GM18511 (cell line): ENCODE measurements at regions not wholly inside any gene's neighbourhood (a gene's known extent, or its start where the extent isn't known, plus 50 kb on each side); places are given as distances from the start of the nearest gene placed in this dataset.
"Not testable (repeated sequence)": the region's sequence is repeated elsewhere in the genome, so short reads cannot be mapped to it uniquely, and the experiment has no call there.

Source experiments
- ATAC-seq: cut with Tn5 transposase; IDR thresholded peaks from one replicate; pipeline ENCODE4 v1.9.1; 2021; ENCODE audit warnings: mild to moderate bottlenecking, moderate library complexity; ENCODE audit not compliant: unreplicated experiment

DNA sequence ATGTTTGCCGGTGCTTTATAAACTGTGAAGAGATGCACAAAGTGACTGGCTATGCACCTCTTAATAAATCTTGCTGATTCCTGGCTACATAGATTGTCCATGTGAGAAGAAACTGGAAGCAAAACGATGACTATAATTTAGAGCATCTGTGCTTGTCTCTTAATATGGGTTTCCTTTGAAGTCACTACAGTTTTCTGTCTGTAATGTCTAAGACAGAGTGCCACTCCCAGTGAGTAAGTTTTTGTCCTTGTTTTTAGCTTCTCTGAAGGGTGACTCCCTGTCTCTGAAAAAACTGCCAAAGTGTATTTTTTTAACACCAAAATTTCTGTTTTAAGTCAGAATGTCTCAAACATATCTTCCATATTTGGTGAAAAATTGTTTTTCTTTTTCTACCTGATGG lies 175.1 kb downstream of the FASLG start:
- ATAC-seq, result no peak

GRCh38 chr1:172834609-172835008 lies 175.7 kb downstream of the FASLG start:
- ATAC-seq, result no peak

DNA sequence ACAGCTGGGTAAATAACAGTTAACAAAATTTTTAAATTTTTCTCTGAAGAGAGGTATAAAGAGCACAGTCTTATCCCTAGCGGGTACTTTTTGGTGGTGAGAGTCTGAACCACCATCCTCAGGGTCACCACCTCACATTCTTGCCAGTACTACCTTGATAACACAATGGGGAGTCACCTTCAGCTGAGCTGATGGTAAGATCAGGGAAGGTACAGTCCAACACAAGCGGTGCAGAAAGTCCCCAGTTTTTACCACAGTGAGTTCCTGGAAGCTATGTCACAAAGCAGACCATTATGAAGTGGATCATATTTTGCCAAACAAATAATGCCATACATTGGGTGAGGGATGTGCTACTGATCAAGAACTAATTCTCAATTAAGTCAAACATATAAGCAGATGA lies 176.9 kb downstream of the FASLG start:
- ATAC-seq, result no peak

- ATAC-seq, result no peak
Measured at GRCh38 chr1:172837816-172838679, 179.1 kb downstream of the FASLG start.

DNA sequence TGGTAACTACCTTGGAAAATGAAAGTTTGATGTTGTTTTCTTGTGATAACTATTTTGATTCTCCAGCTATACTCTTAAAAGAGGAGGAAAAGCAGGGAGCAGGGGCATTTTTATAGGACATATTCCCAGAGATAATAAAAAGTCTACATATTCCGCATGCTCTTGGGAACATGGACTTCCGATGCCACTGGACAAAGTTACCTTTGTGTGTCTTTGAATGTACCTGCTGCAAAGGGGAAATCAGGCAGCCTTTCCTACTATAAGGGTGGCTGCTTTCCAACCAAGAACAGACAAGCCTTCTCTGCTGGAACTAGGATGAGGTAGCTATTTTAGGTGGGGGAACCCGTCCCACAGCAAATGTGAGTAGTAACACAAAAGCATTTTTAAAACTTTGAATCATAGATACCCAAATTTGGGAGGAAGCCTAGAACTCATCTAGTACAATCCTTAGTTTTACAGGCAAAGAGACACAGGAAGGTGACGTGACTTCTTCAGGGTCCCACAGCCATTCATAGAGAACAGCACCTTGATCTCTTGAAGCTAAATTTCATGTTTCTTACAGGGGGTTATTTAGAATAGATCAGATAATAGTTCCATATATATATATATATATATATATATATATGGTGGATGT lies 179.9 kb downstream of the FASLG start:
- ATAC-seq, result no peak

- ATAC-seq, result not testable (repeated sequence)
Measured at GRCh38 chr1:172839639-172840038, 180.7 kb downstream of the FASLG start.

GRCh38 chr1:172843444-172843843 lies 184.5 kb downstream of the FASLG start:
- ATAC-seq, result no peak

- ATAC-seq, result peak; percentile 44
Measured at GRCh38 chr1:172845371-172845770, 186.5 kb downstream of the FASLG start.

DNA sequence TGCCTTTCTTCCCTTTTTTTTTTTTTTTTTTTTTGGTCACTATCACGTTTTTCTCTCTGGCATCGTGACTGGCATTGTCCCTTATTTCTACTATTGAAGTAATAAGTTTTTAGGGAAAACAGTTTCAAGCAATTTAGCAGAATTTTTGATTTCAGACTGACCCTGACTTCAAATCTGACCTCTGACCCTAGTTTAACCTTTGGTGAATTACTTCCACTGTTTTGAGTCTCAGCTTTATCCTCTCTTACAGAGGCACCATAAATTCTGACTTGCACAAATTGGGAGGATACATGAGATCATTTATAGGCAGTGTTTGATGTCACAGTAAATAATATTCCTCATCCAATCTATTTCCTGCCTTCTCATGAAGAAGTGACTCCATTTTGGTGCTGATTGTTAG lies 187.0 kb downstream of the FASLG start:
- ATAC-seq, result no peak

DNA sequence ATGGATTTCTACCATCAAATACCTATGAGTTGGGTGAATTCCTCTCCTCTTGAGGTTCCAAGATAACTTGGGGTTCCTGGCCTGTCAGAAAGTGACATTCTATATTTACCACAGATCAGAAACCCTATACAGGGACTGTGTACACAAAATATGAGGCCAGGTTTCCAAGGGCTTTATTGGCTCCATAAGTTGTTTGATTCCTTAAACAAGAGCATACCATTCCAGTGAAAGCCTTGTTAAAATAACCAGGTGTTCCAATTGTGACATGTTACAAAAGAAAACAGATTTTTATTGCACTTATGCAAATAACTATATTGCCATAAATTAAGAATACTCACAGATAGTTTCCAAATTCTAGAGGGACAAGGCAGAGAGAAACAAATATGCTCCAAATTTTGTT lies 188.9 kb downstream of the FASLG start:
- not testable (repeated sequence) for ATAC-seq

DNA sequence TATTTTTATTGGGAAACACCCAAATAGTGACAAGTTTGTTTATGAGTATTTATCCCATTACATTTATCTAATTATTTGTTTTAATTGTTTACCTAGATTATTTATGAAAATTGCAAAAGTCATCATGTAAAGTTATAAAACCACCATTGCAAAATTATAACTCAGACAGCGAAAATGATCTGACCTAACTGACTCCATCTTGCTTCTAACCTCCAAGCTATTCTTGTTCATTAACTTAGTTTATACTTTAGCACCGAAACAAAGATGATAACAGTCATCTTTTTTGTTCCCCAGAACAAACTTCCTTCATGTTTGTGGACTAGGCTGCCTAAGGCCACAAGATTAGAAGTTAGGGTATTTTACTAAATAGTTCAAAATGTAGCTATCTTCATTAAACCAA lies 190.8 kb downstream of the FASLG start:
- ATAC-seq, result no peak

GRCh38 chr1:172851077-172851476 lies 192.2 kb downstream of the FASLG start:
- no peak for ATAC-seq

DNA sequence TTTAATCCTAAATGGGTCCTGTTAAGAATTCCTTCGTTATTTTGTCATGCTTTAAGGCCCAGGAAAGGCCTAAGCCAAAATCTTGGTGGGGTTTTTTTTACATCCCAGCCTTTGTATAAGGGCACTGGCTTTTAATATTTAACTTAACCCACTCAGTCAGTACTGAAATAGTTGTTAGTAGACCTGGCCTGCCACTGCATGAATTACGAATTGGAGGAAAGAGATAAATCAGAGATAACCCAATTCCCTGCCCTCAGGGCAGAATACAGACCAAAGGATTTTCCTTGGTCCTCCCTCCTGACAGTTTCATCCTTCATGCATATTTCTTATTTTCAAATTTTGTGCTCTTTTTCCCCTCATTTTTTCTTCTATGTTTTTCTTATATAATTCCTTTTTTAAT lies 193.0 kb downstream of the FASLG start:
- ATAC-seq, result no peak

GRCh38 chr1:172855983-172856382 lies 194.8 kb downstream of the TNFSF18 start:
- ATAC-seq, result not testable (repeated sequence)

GRCh38 chr1:172863031-172863430 lies 187.7 kb downstream of the TNFSF18 start:
- no peak for ATAC-seq

- ATAC-seq, result no peak
Measured at GRCh38 chr1:172867216-172867818, 183.4 kb downstream of the TNFSF18 start.

DNA sequence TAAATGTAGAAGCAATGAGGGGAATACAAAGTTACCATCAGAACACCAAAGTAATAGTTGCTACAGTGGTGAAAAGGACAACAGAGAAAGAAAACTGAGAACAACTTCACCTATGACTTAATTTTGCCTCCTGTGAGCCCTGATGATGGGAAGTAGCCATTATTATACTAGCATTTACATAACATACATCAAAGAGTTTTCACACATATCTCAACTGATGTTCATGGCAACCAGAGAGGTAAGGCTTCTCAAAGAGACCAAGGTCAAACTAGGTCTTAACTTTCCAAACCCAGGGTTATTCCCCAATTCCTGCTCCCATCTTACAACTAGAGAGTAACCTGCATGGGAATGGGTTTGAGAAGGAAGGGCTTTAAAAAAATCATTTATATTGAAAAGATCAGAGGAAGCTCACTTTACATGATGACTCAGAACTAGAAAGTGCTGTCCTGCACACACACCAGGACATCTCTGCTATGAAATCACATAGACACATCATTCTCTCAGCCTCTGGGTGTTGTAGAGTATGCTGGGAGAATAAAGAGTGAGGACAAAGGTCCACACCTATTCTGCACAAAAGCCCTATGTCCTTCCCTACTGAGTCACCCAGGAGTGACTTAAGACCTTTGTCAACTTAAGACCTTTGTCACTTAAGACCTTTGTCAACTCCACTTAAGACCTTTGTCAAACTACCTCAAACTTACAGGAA lies 179.7 kb downstream of the TNFSF18 start:
- ATAC-seq, result peak; percentile 54

DNA sequence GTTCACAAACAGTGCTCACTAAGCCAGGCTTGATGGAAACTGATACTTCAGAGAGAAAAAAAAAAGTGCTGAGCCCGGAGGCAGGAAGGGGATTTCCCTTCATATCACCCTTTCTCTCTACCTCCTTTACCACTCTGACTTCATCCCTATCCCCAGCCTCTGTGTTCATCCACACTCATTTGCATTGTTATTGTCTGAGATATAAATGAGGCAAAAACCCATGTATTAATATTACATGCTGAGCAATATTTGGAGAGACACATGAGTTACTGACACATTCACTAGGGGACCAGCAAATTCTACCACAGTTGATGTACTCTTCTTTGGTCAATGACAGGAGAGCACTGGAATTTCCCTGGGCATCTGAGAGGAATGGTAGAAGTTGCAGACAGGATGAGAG lies 175.8 kb downstream of the TNFSF18 start:
- peak; percentile 72 for ATAC-seq

- ATAC-seq, result no peak
Measured at GRCh38 chr1:172875892-172876291, 174.8 kb downstream of the TNFSF18 start.

GRCh38 chr1:172882385-172882784 lies 168.4 kb downstream of the TNFSF18 start:
- ATAC-seq, result no peak

GRCh38 chr1:172882791-172883386 lies 167.9 kb downstream of the TNFSF18 start:
- ATAC-seq, result no peak
